A549 (cell line): ENCODE measurements at regions not wholly inside any gene's neighbourhood (a gene's known extent, or its start where the extent isn't known, plus 50 kb on each side); places are given as distances from the start of the nearest gene placed in this dataset.
"Not testable (repeated sequence)": the region's sequence is repeated elsewhere in the genome, so short reads cannot be mapped to it uniquely, and the experiment has no call there.

Experiments used
- ATAC-seq, 2 experiments: fragments of 200-7000 bp in 1 of 2; fragments of >200 bp in 1 of 2; cut with Nextera tagmentation in 1 of 2; cut with Tn5 transposase in 1 of 2; 3 replicates each; pipeline versions ENCODE4 v1.8.0 to v1.9.1; 2018 to 2020; ENCODE audit warnings: mild to moderate bottlenecking in 1 of 2, moderate library complexity in 1 of 2
- CTCF ChIA-PET: fragments of 300-600 bp; sonication (Branson Sonifier 250); formaldehyde crosslinking; extraction: SDS; loops from one replicate; lab custom pipeline; 2021; ENCODE audit warnings: antibody characterized with exemption, inconsistent platforms; lab: Yijun Ruan, JAX
- POLR2A ChIA-PET: fragments of 350-600 bp; formaldehyde crosslinking; extraction: SDS; loops from one replicate; lab custom pipeline; 2021; ENCODE audit warnings: antibody characterized with exemption, inconsistent platforms; lab: Yijun Ruan, JAX
- DNase-seq, 2 experiments: peaks; one replicate each; pipeline versions ENCODE4 v3.0.0 to v3.0.0-alpha.2; 2011 to 2016; ENCODE audit warnings: low read depth in 1 of 2, low spot score in 1 of 2
- FAIRE-seq: peaks from 2 replicates; lab custom pipeline; 2011; peaks lifted over from hg19 to GRCh38; lab: Jason Lieb, UNC
- H3K27ac ChIP-seq, 2 experiments: fragments of >200 bp; sonication (Bioruptor Twin); formaldehyde crosslinking; 3 replicates each; pipeline ENCODE4 v1.5.1; 2016 to 2017
- H3K4me1 ChIP-seq: fragments of >200 bp; sonication (Bioruptor Twin); formaldehyde crosslinking; 3 replicates; pipeline ENCODE4 v1.6.1; 2016
- H3K4me2 ChIP-seq: fragments of >200 bp; sonication (Bioruptor Twin); formaldehyde crosslinking; 3 replicates; pipeline ENCODE4 v1.6.1; 2016
- H3K4me3 ChIP-seq: fragments of >200 bp; sonication (Bioruptor Twin); formaldehyde crosslinking; 3 replicates; pipeline ENCODE4 v1.5.1; 2016
- H3K9me3 ChIP-seq: fragments of >200 bp; sonication (Bioruptor Twin); formaldehyde crosslinking; 3 replicates; pipeline ENCODE4 v1.6.1; 2016
- ATOH8 ChIP-seq: fragments of 250-450 bp; sonication (Bioruptor Pico); IDR thresholded peaks from 2 replicates; pipeline ENCODE4 v1.5.0; 2020; ENCODE audit warnings: low read depth, mild to moderate bottlenecking, moderate library complexity
- EHF ChIP-seq: fragments of 250-450 bp; sonication (Bioruptor Pico); IDR thresholded peaks from 2 replicates; pipeline ENCODE4 v1.5.0; 2020; ENCODE audit warnings: mild to moderate bottlenecking
- EP300 ChIP-seq, 2 experiments: fragments of >200 bp; sonication (Bioruptor Twin); formaldehyde crosslinking; IDR thresholded peaks; 2 replicates in 1 of 2; 3 replicates in 1 of 2; pipeline ENCODE4 v1.6.1; 2016 to 2017
- FOSL2 ChIP-seq, 2 experiments: fragments of 450-650 bp in 1 of 2; fragments of >200 bp in 1 of 2; sonication (Bioruptor Twin) in 1 of 2; formaldehyde crosslinking; IDR thresholded peaks; 2 replicates each; pipeline versions ENCODE4 v1.5.0 to v1.6.1; 2016 to 2020; ENCODE audit warnings: mild to moderate bottlenecking in 1 of 2, moderate library complexity in 1 of 2
- GATA3 ChIP-seq: IDR thresholded peaks from 2 replicates; pipeline ENCODE4 v1.6.1; 2012; ENCODE audit warnings: borderline replicate concordance
- HDAC2 ChIP-seq: fragments of 200-600 bp; sonication (generic); IDR thresholded peaks from 2 replicates; pipeline ENCODE4 v1.6.1; 2016
- HES2 ChIP-seq: fragments of >200 bp; sonication (Bioruptor Twin); formaldehyde crosslinking; IDR thresholded peaks from 2 replicates; pipeline ENCODE4 v1.6.1; 2016
- HMGXB4 ChIP-seq: fragments of 250-450 bp; sonication (Bioruptor Pico); IDR thresholded peaks from 2 replicates; pipeline ENCODE4 v1.5.0; 2021; ENCODE audit warnings: mild to moderate bottlenecking, moderate library complexity, borderline replicate concordance
- HOXA7 ChIP-seq: fragments of 250-450 bp; sonication (Bioruptor Pico); IDR thresholded peaks from 2 replicates; pipeline ENCODE4 v1.5.0; 2020; ENCODE audit warnings: mild to moderate bottlenecking, moderate library complexity
- HOXB5 ChIP-seq: fragments of 250-450 bp; sonication (Bioruptor Pico); IDR thresholded peaks from 2 replicates; pipeline ENCODE4 v1.5.0; 2020; ENCODE audit warnings: mild to moderate bottlenecking, moderate library complexity
- JUNB ChIP-seq: fragments of >200 bp; sonication (Bioruptor Twin); formaldehyde crosslinking; IDR thresholded peaks from 2 replicates; pipeline ENCODE4 v1.6.1; 2016
- KDM1A ChIP-seq: fragments of 200-600 bp; sonication (generic); IDR thresholded peaks from 2 replicates; pipeline ENCODE4 v1.6.1; 2016; ENCODE audit warnings: low read depth, mild to moderate bottlenecking
- KDM5A ChIP-seq: fragments of 200-600 bp; sonication (generic); IDR thresholded peaks from 2 replicates; pipeline ENCODE4 v1.6.1; 2016; ENCODE audit warnings: antibody characterized with exemption, mild to moderate bottlenecking
- MAX ChIP-seq: IDR thresholded peaks from 2 replicates; pipeline ENCODE4 v1.6.1; 2012
- NR3C1 ChIP-seq: fragments of >200 bp; sonication (Bioruptor Twin); formaldehyde crosslinking; IDR thresholded peaks from 3 replicates; pipeline ENCODE4 v1.6.1; 2017
- TFCP2L1 ChIP-seq: fragments of 250-450 bp; sonication (Bioruptor Pico); IDR thresholded peaks from 2 replicates; pipeline ENCODE4 v1.5.0; 2021; ENCODE audit warnings: mild to moderate bottlenecking
- TP53 ChIP-seq: fragments of 250-450 bp; sonication (Bioruptor Pico); IDR thresholded peaks from 2 replicates; pipeline ENCODE4 v1.5.0; 2021; ENCODE audit warnings: mild to moderate bottlenecking, moderate library complexity
- ZC3H11A ChIP-seq: fragments of 450-650 bp; IDR thresholded peaks from 2 replicates; pipeline ENCODE4 v1.6.1; 2014; ENCODE audit warnings: antibody characterized with exemption, mild to moderate bottlenecking
- ZSCAN20 ChIP-seq: fragments of 250-450 bp; sonication (Bioruptor Pico); IDR thresholded peaks from 2 replicates; pipeline ENCODE4 v1.8.0; 2022; ENCODE audit warnings: mild to moderate bottlenecking, moderate library complexity
- WGBS: methylation state at CpG from one replicate; pipeline ENCODE4 v1.1.6; 2017; ENCODE audit errors: missing lambda C conversion rate; 5-methylcytosine and 5-hydroxymethylcytosine counted together

- 21% methylated on average over 7 of the region's 7 CpGs for WGBS
- DNase-seq (no peak), ATAC-seq (no peak), FAIRE-seq (no peak)
- no peak overlapping the region for H3K4me2 ChIP-seq
- ChIA-PET POLR2A (no interaction called here), CTCF (no interaction called here)
- H3K27ac ChIP-seq = no peak overlapping the region
- H3K9me3 ChIP-seq = peaks cover 3% of the 10 kb centered on the region; the same call in 1 of the 3 replicates
- TF ChIP-seq TFCP2L1 (CRISPR knock-in tag) (no peak), TP53 (CRISPR knock-in tag) (no peak), EHF (CRISPR knock-in tag) (no peak), ZC3H11A (no peak), FOSL2 (IDR thresholded peaks at IDR 0.05) (no peak), FOSL2 (CRISPR knock-in tag; IDR thresholded peaks at IDR 0.05) (no peak), NR3C1 (no peak), HOXB5 (CRISPR knock-in tag) (no peak), JUNB (no peak), KDM5A (no peak), EP300 (IDR thresholded peaks at IDR 0.05) (no peak)
- no peaks in the 10 kb centered on the region for H3K4me1 ChIP-seq
- H3K4me3 ChIP-seq = no peak overlapping the region
These were observed 115.7 kb downstream of the MYCN start for GRCh38 chr2:16055848-16056580.

GRCh38 chr2:16053437-16054257 lies 113.3 kb downstream of the MYCN start:
- TF ChIP-seq MAX (no peak), HMGXB4 (no peak), ATOH8 (CRISPR knock-in tag) (no peak), GATA3 (no peak), HDAC2 (no peak), FOSL2 (IDR thresholded peaks at IDR 0.05) (no peak), FOSL2 (CRISPR knock-in tag; IDR thresholded peaks at IDR 0.05) (no peak), HES2 (no peak), HOXA7 (no peak), ZSCAN20 (CRISPR knock-in tag) (no peak), KDM1A (no peak)
- FAIRE-seq = no peak
- DNase-seq = no peak
- Histone ChIP-seq H3K4me1 (no peaks in the 10 kb centered on the region), H3K9me3 (no peaks in the 10 kb centered on the region; the same call in 2 of the 3 replicates), H3K4me3 (no peak overlapping the region), H3K27ac (no peak overlapping the region), H3K4me2 (no peak overlapping the region)
- POLR2A ChIA-PET = no interaction called here
- WGBS = 36% methylated on average over 7 of the region's 7 CpGs
- no peak for ATAC-seq
- CTCF ChIA-PET = no interaction called here

- ATAC-seq, H3K4me1 ChIP-seq, DNase-seq, H3K4me2 ChIP-seq, H3K9me3 ChIP-seq, H3K4me3 ChIP-seq, H3K27ac ChIP-seq, CTCF ChIA-PET, POLR2A ChIA-PET, FAIRE-seq: not testable (repeated sequence)
- WGBS = 21% methylated on average over 6 of the region's 6 CpGs
These were observed 112.3 kb downstream of the MYCN start for GRCh38 chr2:16052571-16053052.
